Activated CD8-positive, alpha-beta memory T cell treated with anti-CD3 and anti-CD28 coated beads for 1 hour (primary cell): ENCODE measurements at regions not wholly inside any gene's neighbourhood (a gene's known extent, or its start where the extent isn't known, plus 50 kb on each side); places are given as distances from the start of the nearest gene placed in this dataset.
"Not testable (repeated sequence)": the region's sequence is repeated elsewhere in the genome, so short reads cannot be mapped to it uniquely, and the experiment has no call there.

ENCODE experiments used
- DNase-seq, 2 donors: peaks; one replicate each; pipeline ENCODE4 v3.0.0-alpha.2; 2020; ENCODE audit warnings: low read depth in 1 of 2; ENCODE audit errors: extremely low read depth in 1 of 2

- no peak for DNase-seq
These were observed 249.0 kb upstream of the CHD1 start for GRCh38 chr5:99177796-99178195.

- DNase-seq = no peak
These were observed 247.4 kb upstream of the CHD1 start for GRCh38 chr5:99176186-99176585.

DNA sequence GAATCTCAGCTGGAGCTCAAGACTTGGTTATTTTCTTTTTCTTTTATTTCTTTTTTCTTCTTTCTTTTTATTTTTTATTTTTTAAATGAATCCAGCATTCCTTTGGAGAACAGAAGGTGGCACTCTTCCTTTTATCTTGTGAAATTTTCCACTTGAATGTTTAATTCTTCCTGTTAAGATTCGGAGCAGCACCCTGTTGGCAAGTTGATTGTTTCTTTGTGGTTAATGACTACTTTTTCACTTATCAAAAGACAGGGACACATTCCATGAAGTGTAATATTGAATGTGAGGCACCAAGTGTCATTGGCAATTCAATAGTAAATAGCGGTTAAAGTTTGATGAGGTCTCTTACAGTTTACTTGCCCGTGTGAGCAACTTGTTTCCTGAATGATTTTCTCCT lies 240.5 kb upstream of the CHD1 start:
- no peak for DNase-seq

GRCh38 chr5:99161538-99161937 lies 232.7 kb upstream of the CHD1 start:
- not testable (repeated sequence) for DNase-seq

DNA sequence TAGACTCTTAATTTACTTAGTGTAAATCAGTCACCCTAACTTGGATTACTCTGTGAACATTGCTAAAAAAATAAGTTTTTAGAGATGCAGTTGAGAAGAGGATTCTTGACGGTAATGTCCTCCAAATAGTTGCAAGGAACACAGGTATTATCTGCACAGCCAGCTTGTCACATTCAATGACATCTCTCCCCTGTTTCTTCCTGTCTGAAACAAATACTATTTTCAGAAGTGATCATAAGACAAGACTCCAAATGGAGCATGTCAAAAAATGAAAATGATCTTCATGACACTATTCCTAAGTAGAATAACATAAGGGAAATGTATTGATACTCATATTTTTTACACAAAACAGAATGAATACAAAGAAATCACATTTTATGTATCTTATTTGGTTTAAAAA lies 227.9 kb upstream of the CHD1 start:
- DNase-seq = no peak

GRCh38 chr5:99143283-99143795 lies 214.5 kb upstream of the CHD1 start:
- DNase-seq = not testable (repeated sequence)

DNA sequence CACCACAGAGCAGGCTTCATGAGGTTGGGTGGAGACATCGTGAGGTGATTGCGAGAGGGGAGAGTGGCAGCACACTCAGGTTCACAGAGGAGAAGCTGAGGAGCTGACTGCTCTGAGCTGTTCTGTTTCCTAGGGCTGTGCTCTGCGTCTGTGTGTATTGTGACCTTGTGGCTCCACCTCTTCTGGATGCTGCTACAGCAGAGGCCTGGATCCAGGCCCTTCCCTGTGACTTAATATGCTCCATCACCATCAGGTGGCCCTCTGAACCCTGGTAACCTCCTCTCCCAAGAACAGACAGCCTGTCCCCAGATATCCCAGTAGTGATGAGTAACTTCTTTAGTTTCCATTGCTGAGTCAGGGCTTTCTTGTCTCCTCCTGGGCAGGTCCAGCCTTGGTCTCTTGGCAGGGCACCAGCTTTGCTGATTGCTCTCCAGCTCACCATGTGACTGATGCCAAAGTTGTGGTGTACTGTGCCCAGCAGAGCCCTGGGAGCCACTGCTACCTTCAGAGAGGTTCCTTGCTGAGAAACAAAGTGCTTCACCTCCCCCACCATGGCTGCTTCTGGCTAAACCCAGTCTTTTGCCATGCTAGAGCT lies 212.8 kb upstream of the CHD1 start:
- DNase-seq = no peak

GRCh38 chr5:99138911-99139310 lies 210.1 kb upstream of the CHD1 start:
- DNase-seq = no peak

GRCh38 chr5:99133921-99134320 lies 205.1 kb upstream of the CHD1 start:
- DNase-seq = no peak

GRCh38 chr5:99129768-99130501 lies 201.1 kb upstream of the CHD1 start:
- no peak for DNase-seq

DNA sequence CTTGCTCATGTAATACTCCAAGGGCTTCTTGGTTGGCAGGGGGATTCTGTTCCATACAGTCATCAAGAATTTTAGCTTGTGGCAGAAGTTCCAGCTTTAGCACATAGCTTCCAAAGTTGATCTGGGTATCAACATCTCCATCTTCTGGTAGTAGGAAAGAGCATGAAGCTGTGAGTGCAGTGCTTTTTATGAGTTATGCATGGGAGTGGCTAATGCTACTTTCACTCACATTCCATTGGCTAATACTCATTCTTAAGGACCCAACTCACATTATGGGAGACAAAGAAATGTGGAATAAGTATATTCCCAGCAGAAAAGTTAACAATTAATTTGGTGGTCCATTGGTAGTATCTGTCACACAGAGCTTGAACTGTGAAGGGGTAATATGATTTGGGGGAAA lies 194.2 kb upstream of the CHD1 start:
- DNase-seq = no peak

DNA sequence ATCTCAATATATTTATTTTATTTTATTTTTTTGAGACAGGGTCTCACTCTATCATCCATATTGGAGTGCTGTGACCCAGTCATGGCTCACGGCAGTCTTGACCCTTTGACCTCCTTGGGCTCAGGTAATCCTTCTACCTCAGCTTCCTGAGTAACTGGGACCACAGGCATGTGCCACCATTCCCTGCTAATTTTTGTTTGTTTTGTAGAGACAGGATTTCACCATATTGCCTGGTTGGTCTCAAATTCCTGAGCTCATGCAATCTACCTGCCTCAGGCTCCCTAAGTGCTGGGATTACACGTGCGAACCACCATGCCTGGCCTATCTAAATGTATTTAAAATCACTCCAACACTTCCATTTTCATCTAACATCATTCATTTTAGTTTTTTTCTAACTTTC lies 190.5 kb upstream of the CHD1 start:
- no peak for DNase-seq

DNA sequence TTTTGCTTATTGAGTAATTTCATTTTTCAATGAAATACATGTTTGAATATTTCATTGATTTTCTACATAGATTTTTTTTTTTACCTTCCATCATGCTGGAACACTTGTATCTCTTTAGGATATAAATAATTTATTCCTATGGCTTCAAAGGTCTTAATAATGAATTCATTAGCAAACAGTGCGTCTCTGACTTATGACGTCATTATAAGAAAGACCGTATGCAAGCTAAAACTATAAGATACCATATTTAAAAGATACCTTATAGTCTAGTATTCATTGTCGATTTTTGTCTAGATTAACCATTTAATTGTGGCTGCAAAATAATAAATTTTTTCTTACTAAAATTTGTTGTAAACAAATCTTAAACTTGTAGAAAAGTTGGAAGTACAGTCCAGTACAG lies 187.7 kb upstream of the CHD1 start:
- DNase-seq = no peak

DNA sequence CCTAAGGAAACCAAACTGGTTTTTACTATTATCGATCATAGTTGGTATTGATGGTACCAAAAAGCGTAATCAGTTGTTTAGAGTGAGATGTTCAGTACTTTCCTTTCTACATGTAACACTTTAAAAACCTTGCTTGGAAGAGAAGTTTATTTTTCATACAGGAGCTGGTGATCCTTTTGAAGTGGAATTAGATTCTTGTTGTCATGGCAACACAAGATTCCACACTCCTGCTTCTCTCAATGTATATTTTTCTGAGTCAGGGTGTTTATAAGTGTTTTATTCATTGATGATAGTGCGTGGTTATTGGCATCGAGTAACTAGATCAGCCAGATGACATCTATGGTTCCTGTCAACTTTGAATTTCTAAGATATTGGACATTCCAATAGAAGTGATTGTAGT lies 181.1 kb upstream of the CHD1 start:
- DNase-seq = no peak

DNA sequence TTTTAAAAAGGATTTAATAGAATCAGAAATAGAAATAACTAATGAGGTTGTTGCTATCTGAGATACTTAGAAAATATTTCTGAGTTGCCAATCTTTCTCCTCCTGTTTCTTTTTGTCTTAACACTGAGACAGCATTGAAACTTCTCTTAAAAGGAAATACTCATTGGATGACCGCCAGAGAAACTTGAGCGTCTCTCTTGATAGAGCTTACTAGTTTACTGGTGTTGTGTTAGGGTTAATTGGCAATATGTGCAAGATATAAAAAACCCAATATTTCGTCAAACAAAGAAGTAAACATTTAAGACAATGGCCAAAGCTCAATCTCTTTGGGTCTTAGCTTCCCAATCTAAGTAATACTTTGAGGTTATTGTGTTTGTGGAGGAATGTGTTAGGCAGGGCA lies 176.4 kb upstream of the CHD1 start:
- no peak for DNase-seq

DNA sequence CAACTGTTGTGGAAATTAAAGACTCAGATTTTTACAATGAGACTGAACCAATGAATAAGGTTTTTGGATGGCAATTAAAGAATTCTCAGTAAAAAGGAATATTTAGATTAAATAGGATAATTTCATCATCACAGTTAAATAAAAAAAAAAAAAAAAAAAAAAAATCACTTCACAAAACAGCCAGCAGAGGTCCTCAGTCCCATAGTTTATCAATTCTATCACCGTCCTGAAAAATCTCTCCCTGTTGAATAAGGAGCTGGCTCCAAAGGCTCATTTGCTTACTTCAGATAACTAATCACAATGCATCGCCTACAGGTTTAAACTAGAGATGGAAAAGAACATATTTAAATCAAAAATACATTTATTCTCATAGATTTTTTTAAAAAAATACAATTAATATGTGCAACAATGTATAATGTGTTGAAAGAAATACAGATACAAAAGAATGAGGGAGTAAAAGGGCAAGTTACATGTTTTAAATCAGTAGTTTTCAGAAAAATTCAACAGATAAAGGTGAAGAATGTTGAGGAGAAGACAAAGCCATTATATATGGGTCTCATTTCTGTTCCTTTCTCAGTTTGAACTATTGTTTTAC lies 175.8 kb upstream of the CHD1 start:
- DNase-seq = no peak

DNA sequence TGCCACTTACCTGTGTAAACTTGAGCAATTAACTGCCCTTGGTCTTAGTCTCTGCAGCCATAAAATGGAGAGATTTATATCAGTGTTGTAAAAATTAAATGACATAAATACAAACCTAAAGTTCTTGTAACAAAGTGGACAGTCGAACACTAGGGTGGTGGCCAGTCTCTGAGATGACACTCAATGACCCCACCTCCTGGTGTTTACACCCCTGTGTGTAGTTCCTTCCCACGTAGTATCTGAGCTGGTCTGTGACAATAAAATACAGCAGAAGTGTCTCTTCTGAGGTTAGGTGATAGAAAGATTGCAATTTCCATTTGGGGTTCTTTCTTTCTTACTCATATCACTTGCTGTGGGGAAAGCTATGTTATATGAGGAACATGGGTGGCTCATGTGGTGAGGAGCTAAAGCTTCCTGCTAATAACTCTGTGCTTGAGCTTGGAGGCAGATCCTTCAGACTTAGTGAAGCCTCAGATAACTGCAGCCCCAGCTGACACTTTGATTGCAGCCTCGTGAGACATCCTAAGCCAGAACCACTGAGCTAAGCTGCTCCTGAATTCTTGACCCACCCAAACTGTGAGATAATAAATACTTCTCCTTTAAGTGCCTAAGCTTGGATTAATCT lies 173.4 kb upstream of the CHD1 start:
- no peak for DNase-seq

- DNase-seq = no peak
These were observed 170.9 kb upstream of the CHD1 start for GRCh38 chr5:99099691-99100090.

DNA sequence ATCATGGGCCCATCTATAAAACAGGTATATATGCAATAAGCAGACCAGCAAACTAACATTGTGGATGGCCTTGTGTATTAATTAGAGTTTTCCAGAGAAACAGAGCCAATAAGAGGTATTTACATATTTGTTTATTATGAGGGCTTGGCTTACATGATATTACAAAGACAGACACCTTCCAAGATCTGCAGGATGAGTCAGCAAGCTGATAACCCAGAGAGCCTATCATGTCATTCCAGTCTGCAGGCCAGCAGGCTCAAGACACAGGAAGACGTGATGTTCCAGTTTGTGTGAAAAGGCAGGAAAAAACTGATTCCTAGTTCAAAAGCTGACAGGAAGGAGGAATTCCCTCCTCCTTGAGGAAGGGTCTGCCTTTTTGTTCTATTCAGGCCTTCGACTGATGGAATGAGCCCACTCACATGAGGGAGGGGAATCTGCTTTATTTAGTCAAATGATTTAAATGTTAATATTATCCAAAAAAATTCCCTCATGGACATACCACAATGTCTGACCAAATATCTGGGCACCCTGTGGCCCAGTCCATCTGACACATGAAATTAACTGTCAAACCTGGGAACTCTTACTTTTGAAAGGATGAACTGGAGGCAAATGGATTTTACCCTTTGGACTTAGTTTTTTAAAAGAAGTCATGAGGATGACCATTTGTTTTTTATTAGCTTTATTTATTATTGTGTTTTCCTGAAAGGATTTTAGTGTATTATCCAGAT lies 161.2 kb upstream of the CHD1 start:
- DNase-seq = no peak

DNA sequence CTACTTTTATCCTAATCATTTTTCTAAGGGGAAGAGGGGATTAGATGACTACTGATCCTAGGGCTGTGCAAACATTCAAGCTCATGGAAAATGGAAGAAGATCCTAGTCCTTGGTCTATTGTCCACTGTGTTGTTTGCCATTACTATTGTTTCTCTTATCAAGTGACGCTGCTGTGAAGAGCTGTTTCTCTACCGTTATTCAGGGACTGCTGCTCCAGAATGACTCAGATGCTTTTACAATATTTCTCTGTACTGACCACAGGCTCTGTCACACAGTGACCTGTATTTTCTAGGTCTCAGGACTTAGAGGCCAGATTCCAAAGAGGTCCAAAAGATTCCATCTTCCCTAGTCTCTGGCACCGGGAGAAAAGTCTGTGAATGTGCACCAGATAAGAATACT lies 159.5 kb upstream of the CHD1 start:
- no peak for DNase-seq

GRCh38 chr5:99083197-99083596 lies 154.4 kb upstream of the CHD1 start:
- no peak for DNase-seq
